Lower leg skin (tissue), 3 donors: ENCODE measurements at regions not wholly inside any gene's neighbourhood (a gene's known extent, or its start where the extent isn't known, plus 50 kb on each side); places are given as distances from the start of the nearest gene placed in this dataset.

ENCODE experiments used
- CTCF ChIP-seq, 3 donors: fragments of 450-650 bp; IDR thresholded peaks; one replicate each; pipeline ENCODE4 v1.5.1; 2016; ENCODE audit warnings: antibody characterized with exemption in 3 of 3, mild to moderate bottlenecking in 3 of 3, moderate library complexity in 2 of 3
- POLR2A ChIP-seq, 2 donors: fragments of 450-650 bp; IDR thresholded peaks; one replicate each; pipeline ENCODE4 v1.6.1; 2016 to 2017; ENCODE audit warnings: antibody characterized with exemption in 2 of 2, mild to moderate bottlenecking in 1 of 2, moderate library complexity in 1 of 2

DNA sequence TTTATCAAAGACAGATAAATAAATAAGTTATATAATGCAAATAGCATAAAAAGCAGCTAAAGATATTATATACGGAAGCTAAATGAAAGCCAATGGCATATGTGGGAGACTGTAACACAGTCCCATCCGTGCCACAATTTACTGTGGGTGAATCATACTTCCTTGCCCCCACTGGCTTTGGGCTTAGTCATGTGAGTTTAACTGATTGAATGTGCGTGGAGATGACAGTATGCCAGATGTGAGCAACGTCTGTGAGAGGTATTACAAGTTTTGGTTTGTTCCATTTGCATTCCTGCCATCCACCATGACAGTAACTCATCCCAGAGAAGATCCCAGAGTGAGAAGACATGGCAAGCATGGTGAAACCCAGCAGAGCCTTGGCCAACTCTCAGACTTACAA is 340.0 kb downstream of the SUCLA2 start:
- TF ChIP-seq CTCF (IDR thresholded peaks at IDR 0.05) (no peak), POLR2A (IDR thresholded peaks at IDR 0.05) (no peak)
